IMR-90 (cell line): ENCODE measurements at regions not wholly inside any gene's neighbourhood (a gene's known extent, or its start where the extent isn't known, plus 50 kb on each side); places are given as distances from the start of the nearest gene placed in this dataset.

Source experiments
- ATAC-seq: fragments of 200-7000 bp; cut with Tn5 transposase; 2 replicates; pipeline ENCODE4 v1.9.1; 2020; ENCODE audit warnings: low read depth, mild to moderate bottlenecking, moderate library complexity
- BruUV-seq: library from RNA; stranded (reverse); fragments of 400-500 nt; replicated peaks from 2 replicates; lab custom pipeline; 2021; lab: Mats Ljungman, UMichigan
- CTCF ChIA-PET: fragments of 300-600 bp; formaldehyde crosslinking; extraction: SDS; loops from one replicate; lab custom pipeline; 2021; ENCODE audit warnings: antibody characterized with exemption; lab: Yijun Ruan, JAX
- POLR2A ChIA-PET: fragments of 300-600 bp; sonication (Branson Sonifier 250); formaldehyde crosslinking; loops from one replicate; lab custom pipeline; 2022; ENCODE audit warnings: antibody characterized with exemption; ENCODE audit not compliant: unreplicated experiment; lab: Charles Lee
- DNase-seq: peaks from one replicate; pipeline ENCODE4 v3.0.0; 2013
- H2AFZ ChIP-seq: replicated peaks from 2 replicates; pipeline ENCODE3; 2013; ENCODE audit warnings: low read length, mild to moderate bottlenecking; ENCODE audit not compliant: poor library complexity
- H2AK5ac ChIP-seq: 2 replicates; pipeline ENCODE4 v1.6.1; 2013; ENCODE audit warnings: low read depth, low read length, inconsistent platforms
- H2AK9ac ChIP-seq: replicated peaks from 2 replicates; pipeline ENCODE3; 2013; ENCODE audit warnings: mild to moderate bottlenecking, low read depth, low read length, moderate library complexity; ENCODE audit not compliant: poor library complexity
- H2BK120ac ChIP-seq: 2 replicates; pipeline ENCODE4 v1.6.1; 2013; ENCODE audit warnings: low read depth, low read length, inconsistent platforms
- H2BK15ac ChIP-seq: 3 replicates; pipeline ENCODE4 v1.6.1; 2013; ENCODE audit warnings: low read depth, low read length, inconsistent platforms
- H2BK20ac ChIP-seq: 2 replicates; pipeline ENCODE4 v1.6.1; 2013; ENCODE audit warnings: low read depth, mild to moderate bottlenecking, inconsistent platforms, low read length, moderate library complexity
- H2BK5ac ChIP-seq: 2 replicates; pipeline ENCODE4 v1.6.1; 2013; ENCODE audit warnings: mild to moderate bottlenecking, low read depth, low read length, inconsistent platforms; ENCODE audit not compliant: poor library complexity, severe bottlenecking
- H3K14ac ChIP-seq: replicated peaks from 2 replicates; pipeline ENCODE4 v1.6.1; 2013; ENCODE audit warnings: low read depth, low read length, inconsistent platforms
- H3K18ac ChIP-seq: 2 replicates; pipeline ENCODE4 v1.6.1; 2013; ENCODE audit warnings: low read depth, low read length, control low read depth
- H3K23ac ChIP-seq: 2 replicates; pipeline ENCODE4 v1.6.1; 2013; ENCODE audit warnings: low read depth, low read length, inconsistent platforms
- H3K27ac ChIP-seq: 2 replicates; pipeline ENCODE4 v1.5.1; 2013; ENCODE audit warnings: mild to moderate bottlenecking, control low read depth, low read length; ENCODE audit not compliant: insufficient read depth
- H3K27me3 ChIP-seq: 2 replicates; pipeline ENCODE4 v1.6.1; 2013; ENCODE audit warnings: low read length; ENCODE audit not compliant: control insufficient read depth, insufficient read depth
- H3K36me3 ChIP-seq: 2 replicates; pipeline ENCODE4 v1.6.1; 2013; ENCODE audit warnings: low read length, mixed read lengths; ENCODE audit not compliant: control insufficient read depth, insufficient read depth
- H3K4ac ChIP-seq: 2 replicates; pipeline ENCODE4 v1.6.1; 2013; ENCODE audit warnings: low read depth, low read length, inconsistent platforms
- H3K4me1 ChIP-seq: 2 replicates; pipeline ENCODE4 v1.6.1; 2013; ENCODE audit warnings: low read length, mixed read lengths; ENCODE audit not compliant: control insufficient read depth, insufficient read depth
- H3K4me2 ChIP-seq: 2 replicates; pipeline ENCODE4 v1.6.1; 2013; ENCODE audit warnings: low read depth, mild to moderate bottlenecking, control low read depth, low read length, moderate library complexity
- H3K4me3 ChIP-seq: 2 replicates; pipeline ENCODE4 v1.5.1; 2013; ENCODE audit warnings: low read depth, mild to moderate bottlenecking, control low read depth, low read length, moderate library complexity; ENCODE audit not compliant: insufficient read depth
- H3K56ac ChIP-seq: 2 replicates; pipeline ENCODE4 v1.6.1; 2013; ENCODE audit warnings: low read length, inconsistent platforms; ENCODE audit not compliant: insufficient read depth; ENCODE audit errors: extremely low read depth
- H3K79me1 ChIP-seq, 2 experiments: 2 replicates each; pipeline ENCODE4 v1.6.1; 2013; ENCODE audit warnings: low read length in 2 of 2, inconsistent platforms in 1 of 2, low read depth in 1 of 2
- H3K9ac ChIP-seq: 2 replicates; pipeline ENCODE4 v1.6.1; 2013; ENCODE audit warnings: low read depth, low read length, control low read depth
- H3K9me1 ChIP-seq: 2 replicates; pipeline ENCODE4 v1.6.1; 2013; ENCODE audit warnings: low read length, inconsistent platforms; ENCODE audit not compliant: insufficient read depth
- H3K9me3 ChIP-seq: 2 replicates; pipeline ENCODE4 v1.6.1; 2013; ENCODE audit warnings: low read length; ENCODE audit not compliant: control insufficient read depth, insufficient read depth
- H4K20me1 ChIP-seq: 2 replicates; pipeline ENCODE4 v1.6.1; 2013; ENCODE audit warnings: low read length, inconsistent platforms; ENCODE audit not compliant: insufficient read depth
- H4K5ac ChIP-seq: 2 replicates; pipeline ENCODE4 v1.6.1; 2013; ENCODE audit warnings: mild to moderate bottlenecking, low read depth, low read length, control low read depth
- H4K8ac ChIP-seq, 2 experiments: 2 replicates each; pipeline ENCODE4 v1.6.1; 2013; ENCODE audit warnings: low read depth in 2 of 2, low read length in 2 of 2, control low read depth in 1 of 2, inconsistent platforms in 1 of 2
- H4K91ac ChIP-seq: 2 replicates; pipeline ENCODE4 v1.6.1; 2013; ENCODE audit warnings: low read depth, low read length, inconsistent platforms; ENCODE audit not compliant: insufficient read depth
- BHLHE40 ChIP-seq: fragments of 150-350 bp; IDR thresholded peaks from 2 replicates; pipeline ENCODE4 v1.6.1; 2016; ENCODE audit warnings: mild to moderate bottlenecking, low read depth, low read length
- CEBPB ChIP-seq: IDR thresholded peaks from 2 replicates; pipeline ENCODE4 v1.6.1; 2012; ENCODE audit warnings: low read depth, low read length, improper control_type of control experiment
- CHD1 ChIP-seq: IDR thresholded peaks from 2 replicates; pipeline ENCODE4 v1.6.1; 2012; ENCODE audit warnings: low read depth, low read length, improper control_type of control experiment
- CTCF ChIP-seq: conservative IDR thresholded peaks from 2 replicates; pipeline ENCODE4 v1.5.1; 2012; ENCODE audit warnings: mild to moderate bottlenecking, low read depth, low read length, improper control_type of control experiment
- ELK1 ChIP-seq: fragments of 150-350 bp; IDR thresholded peaks from 2 replicates; pipeline ENCODE4 v1.6.1; 2016; ENCODE audit warnings: low read depth, mild to moderate bottlenecking, low read length, moderate library complexity, borderline replicate concordance
- FOS ChIP-seq: fragments of 150-350 bp; IDR thresholded peaks from 2 replicates; pipeline ENCODE4 v1.6.1; 2016; ENCODE audit warnings: low read depth, low read length
- MAFK ChIP-seq: IDR thresholded peaks from 2 replicates; pipeline ENCODE4 v1.6.1; 2012; ENCODE audit warnings: low read depth, low read length, improper control_type of control experiment
- MAZ ChIP-seq: IDR thresholded peaks from 2 replicates; pipeline ENCODE4 v1.6.1; 2012; ENCODE audit warnings: low read depth, mild to moderate bottlenecking, low read length, improper control_type of control experiment, moderate library complexity, borderline replicate concordance
- MXI1 ChIP-seq: IDR thresholded peaks from 2 replicates; pipeline ENCODE4 v1.6.1; 2012; ENCODE audit warnings: low read depth, mild to moderate bottlenecking, low read length, moderate library complexity, borderline replicate concordance
- NFE2L2 ChIP-seq: fragments of 150-350 bp; IDR thresholded peaks from 2 replicates; pipeline ENCODE4 v1.6.1; 2016; ENCODE audit warnings: low read depth, mild to moderate bottlenecking, low read length
- POLR2A ChIP-seq: IDR thresholded peaks from 2 replicates; pipeline ENCODE4 v1.6.1; 2012; ENCODE audit warnings: mild to moderate bottlenecking, low read depth, low read length
- RAD21 ChIP-seq: IDR thresholded peaks from 2 replicates; pipeline ENCODE4 v1.6.1; 2012; ENCODE audit warnings: low read length, improper control_type of control experiment
- RCOR1 ChIP-seq: IDR thresholded peaks from 2 replicates; pipeline ENCODE4 v1.6.1; 2012; ENCODE audit warnings: mild to moderate bottlenecking, low read length, improper control_type of control experiment; ENCODE audit not compliant: insufficient replicate concordance
- RFX5 ChIP-seq: IDR thresholded peaks from 2 replicates; pipeline ENCODE4 v1.8.0; 2012; ENCODE audit warnings: low read depth, mild to moderate bottlenecking, low read length, moderate library complexity
- SMC3 ChIP-seq: fragments of 150-350 bp; IDR thresholded peaks from 2 replicates; pipeline ENCODE4 v1.6.1; 2016; ENCODE audit warnings: low read depth, mild to moderate bottlenecking, antibody characterized with exemption, low read length, moderate library complexity
- USF2 ChIP-seq: fragments of 150-350 bp; IDR thresholded peaks from 2 replicates; pipeline ENCODE4 v1.6.1; 2017; ENCODE audit warnings: mild to moderate bottlenecking, antibody characterized with exemption, low read length, low read depth
- WGBS, 2 experiments: methylation state at CpG; one replicate each; pipeline versions ENCODE4 v1.1.5 to v1.1.7; 2013; ENCODE audit warnings: missing lambda C conversion rate in 2 of 2; ENCODE audit not compliant: insufficient read length in 1 of 2; ENCODE audit errors: extremely low coverage in 2 of 2; 5-methylcytosine and 5-hydroxymethylcytosine counted together
- dilution Hi-C: fragments of 300-500 bp; cut with HindIII; formaldehyde crosslinking; loops from one replicate; pipeline ENCODE4 v1.14.3; 2018; ENCODE audit warnings: low sequenced_read_pairs; ENCODE audit not compliant: unreplicated experiment
- in situ Hi-C: fragments of 300-500 bp; cut with MboI; formaldehyde crosslinking; loops from 3 replicates; pipeline ENCODE4 v1.14.3; 2019; ENCODE audit warnings: low sequenced_read_pairs, inconsistent platforms, mixed read lengths
- intact Hi-C: fragments of 100-400 bp; cut with micrococcal nuclease; formaldehyde crosslinking; loops from 2 replicates; pipeline ENCODE4 v1.10.0; 2022

GRCh38 chr10:34010891-34011290 lies 676.4 kb upstream of the NRP1 start:
- in situ Hi-C loops, result no loop called here
- CTCF ChIA-PET, result no interaction called here
- Histone ChIP-seq H3K14ac (no peak overlapping the region), H3K36me3 (no peaks in the 10 kb centered on the region), H3K79me1 (no peaks in the 10 kb centered on the region), H3K23ac (no peak overlapping the region), H2AK9ac (no peak overlapping the region), H3K18ac (no peak overlapping the region), H3K4me2 (no peak overlapping the region), H3K4me3 (no peak overlapping the region), H3K4me1 (no peaks in the 10 kb centered on the region), H4K5ac (no peak overlapping the region), H2BK20ac (no peak overlapping the region), H4K8ac (no peak overlapping the region), H2BK15ac (no peak overlapping the region), H2BK5ac (no peak overlapping the region), H2AFZ (no peak overlapping the region), H4K91ac (no peak overlapping the region), H3K56ac (no peak overlapping the region), H3K27me3 (peaks cover 12% of the 10 kb centered on the region), H2BK120ac (no peak overlapping the region), H3K9me1 (no peaks in the 10 kb centered on the region), H3K9ac (no peak overlapping the region), H3K4ac (no peak overlapping the region), H4K20me1 (no peaks in the 10 kb centered on the region), H2AK5ac (no peak overlapping the region), H3K9me3 (no peaks in the 10 kb centered on the region), H3K27ac (no peak overlapping the region)
- POLR2A ChIA-PET, result no interaction called here
- ATAC-seq, result no peak
- intact Hi-C loops, result no loop called here
- DNase-seq, result peak; percentile 41
- BruUV-seq, result no TSS peak
- 67% methylated on average over 1 of the region's 2 CpGs; no CpG with 5 or more reads in 1 of the 2 experiments for WGBS, 2 experiments
- dilution Hi-C loops, result no loop called here
- TF ChIP-seq RCOR1 (no peak), CEBPB (no peak), ELK1 (no peak), FOS (no peak), SMC3 (no peak), RFX5 (no peak), CTCF (no peak), MAFK (no peak), NFE2L2 (no peak), RAD21 (no peak), BHLHE40 (no peak), USF2 (no peak), POLR2A (no peak), MAZ (no peak), MXI1 (no peak), CHD1 (no peak)
